ENCODE measurements at regions not wholly inside any gene's neighbourhood (a gene's known extent, or its start where the extent isn't known, plus 50 kb on each side); places are given as distances from the start of the nearest gene placed in this dataset.

DNA sequence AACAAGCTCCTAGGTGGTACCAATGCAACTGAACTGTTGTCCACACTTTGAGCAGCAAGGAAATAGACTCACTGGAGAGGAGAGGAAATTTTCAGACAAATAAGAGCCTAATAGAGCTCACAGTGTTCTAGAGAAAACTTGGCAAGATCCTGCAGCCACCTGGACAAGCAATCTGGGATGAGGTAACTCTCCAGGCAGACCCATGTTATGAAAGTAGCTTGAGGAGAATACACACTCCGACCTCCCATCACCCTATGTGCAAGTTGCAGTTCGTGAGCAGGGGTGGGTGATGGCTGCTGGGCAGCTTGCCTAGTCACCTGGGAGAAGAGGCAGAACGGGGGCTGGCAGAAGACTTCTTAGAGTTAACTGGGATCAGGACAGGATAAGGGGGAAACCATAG lies 102.2 kb downstream of the KLF4 start:
- no peak for DNase-seq
- ATAC-seq, result peak; percentile 60
- intact Hi-C loops (cut with micrococcal nuclease), result no loop called here

GRCh38 chr9:107386396-107386795 lies 103.2 kb downstream of the KLF4 start:
- DNase-seq (peak; percentile 64), ATAC-seq (peak; percentile 61)
- intact Hi-C loops (cut with micrococcal nuclease), result no loop called here

Data from left ventricle myocardium superior (tissue), 1 donor.